ENCODE measurements at regions not wholly inside any gene's neighbourhood (a gene's known extent, or its start where the extent isn't known, plus 50 kb on each side); places are given as distances from the start of the nearest gene placed in this dataset.

DNA sequence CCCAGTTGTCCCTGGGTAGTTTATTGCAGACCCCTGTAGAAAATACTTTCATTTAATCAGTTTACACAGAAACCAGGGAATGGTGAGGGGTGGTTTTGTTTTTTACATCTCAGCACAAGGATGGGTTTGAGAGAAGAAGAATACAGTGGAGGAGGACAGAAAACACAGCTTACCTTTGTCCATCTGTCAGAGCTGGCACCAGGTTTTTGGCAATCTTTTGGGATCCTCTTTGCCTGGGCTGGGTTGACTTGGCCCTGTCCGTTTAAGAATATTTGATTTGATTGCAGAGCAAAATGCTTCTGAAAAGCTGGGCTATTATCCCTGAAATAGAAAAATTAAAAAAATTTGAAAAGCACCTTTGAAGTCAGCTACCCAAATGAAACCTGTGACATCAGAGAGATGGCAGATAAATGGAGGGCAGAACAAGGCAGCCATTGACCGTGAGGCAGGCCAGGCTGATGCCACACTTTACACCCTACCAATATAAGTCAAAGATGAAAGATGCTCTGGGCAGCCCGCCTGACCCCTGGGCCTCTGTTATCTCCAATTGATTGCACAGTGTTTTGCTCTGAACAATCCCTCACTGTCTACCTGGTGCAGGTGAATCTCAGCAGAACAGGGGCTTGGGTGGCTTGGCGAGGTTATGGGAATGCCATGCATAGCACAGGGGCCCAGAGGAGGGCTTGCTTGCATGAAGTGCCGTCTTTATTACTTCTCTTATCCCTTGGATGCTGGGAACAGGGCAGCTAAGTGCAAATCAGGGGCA lies 218.8 kb downstream of the LMX1A start:
- Histone ChIP-seq H2AFZ (no peak overlapping the region), H3K4me2 (ENCODE audit: low read length) (no peak overlapping the region), H3K27ac (no peak overlapping the region), H3K9ac (no peak overlapping the region), H3K79me2 (no peaks in the 10 kb centered on the region), H3K9me3 (ENCODE audit: control insufficient read depth, low read length) (no peaks in the 10 kb centered on the region), H3K4me1 (no peaks in the 10 kb centered on the region), H3K36me3 (ENCODE audit: control insufficient read depth, insufficient read depth, low read length) (no peaks in the 10 kb centered on the region), H3K4me3 (ENCODE audit: low read depth, low read length) (no peak overlapping the region), H3K27me3 (ENCODE audit: control insufficient read depth, insufficient read depth, low read length) (no peaks in the 10 kb centered on the region)
- TF ChIP-seq CTCF (IDR thresholded peaks at IDR 0.05): no peak

DNA sequence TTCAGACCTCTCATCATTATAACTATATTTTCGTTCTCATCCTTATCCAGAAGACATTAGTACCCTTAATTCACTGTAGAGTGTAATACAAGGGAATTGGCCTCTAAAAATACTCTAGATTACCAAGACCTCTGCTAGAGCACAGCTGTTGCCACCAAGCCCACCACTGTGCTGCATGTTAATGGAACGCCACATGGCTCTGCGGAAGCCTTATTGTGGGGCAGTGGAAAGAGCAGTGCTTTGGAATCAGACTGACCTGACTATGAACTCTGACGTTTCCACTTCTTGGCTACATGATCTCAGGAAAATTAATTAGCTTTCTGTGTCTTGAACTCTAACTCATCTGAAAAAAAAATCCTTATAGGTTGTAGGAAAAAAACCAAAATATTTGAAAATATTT lies 222.1 kb downstream of the LMX1A start:
- no peak for TF ChIP-seq CTCF (IDR thresholded peaks at IDR 0.05)
- no peaks in the 10 kb centered on the region for H3K27me3 ChIP-seq (ENCODE audit: control insufficient read depth, insufficient read depth, low read length)
- H3K9ac ChIP-seq: no peak overlapping the region

DNA sequence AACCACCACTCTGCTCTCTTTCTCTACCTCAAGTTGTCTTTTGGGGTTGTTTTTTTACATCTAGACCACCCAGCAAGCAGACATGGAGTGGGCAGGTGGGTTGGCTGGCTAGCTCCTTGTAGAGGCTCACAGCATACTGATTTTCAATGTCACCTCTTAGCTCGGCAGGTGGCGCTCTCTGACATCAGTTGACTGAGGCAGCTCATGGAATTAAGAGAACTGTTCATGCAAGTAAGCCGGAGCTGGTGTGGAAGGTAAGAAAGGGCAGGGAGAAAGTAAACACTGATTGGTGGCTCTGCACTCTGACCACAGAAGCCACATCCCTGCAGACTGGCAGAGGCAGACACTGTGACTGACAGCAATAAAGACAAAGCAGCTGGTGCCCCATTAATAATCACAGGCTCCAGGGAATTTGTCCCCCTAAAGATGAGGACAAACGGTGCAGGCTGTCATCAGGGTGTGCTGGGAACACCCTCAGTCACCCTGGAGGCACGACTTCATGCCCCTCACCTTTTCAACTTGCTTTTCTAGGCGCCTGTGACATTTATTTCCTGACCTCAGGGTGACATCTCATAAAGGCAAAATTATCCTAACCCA lies 226.8 kb downstream of the LMX1A start:
- no peaks in the 10 kb centered on the region for H3K4me1 ChIP-seq
- H3K4me3 ChIP-seq (ENCODE audit: low read depth, low read length): no peak overlapping the region
- no peaks in the 10 kb centered on the region for H3K36me3 ChIP-seq (ENCODE audit: control insufficient read depth, insufficient read depth, low read length)
- no peak overlapping the region for H3K27ac ChIP-seq
- H3K9me3 ChIP-seq (ENCODE audit: control insufficient read depth, low read length): no peaks in the 10 kb centered on the region
- peak; percentile 43 for TF ChIP-seq CTCF (IDR thresholded peaks at IDR 0.05)
- H3K27me3 ChIP-seq (ENCODE audit: control insufficient read depth, insufficient read depth, low read length): no peaks in the 10 kb centered on the region
- no peak overlapping the region for H3K4me2 ChIP-seq (ENCODE audit: low read length)
- H2AFZ ChIP-seq: no peak overlapping the region
- H3K79me2 ChIP-seq: no peaks in the 10 kb centered on the region
- no peak overlapping the region for H3K9ac ChIP-seq

More for the DNA sequence above, 222.1 kb downstream of the LMX1A start:
- Histone ChIP-seq H3K27ac (no peak overlapping the region), H3K36me3 (ENCODE audit: control insufficient read depth, insufficient read depth, low read length) (no peaks in the 10 kb centered on the region), H3K4me3 (ENCODE audit: low read depth, low read length) (no peak overlapping the region), H2AFZ (no peak overlapping the region), H3K9me3 (ENCODE audit: control insufficient read depth, low read length) (no peaks in the 10 kb centered on the region), H3K4me1 (no peaks in the 10 kb centered on the region), H3K4me2 (ENCODE audit: low read length) (no peak overlapping the region), H3K79me2 (no peaks in the 10 kb centered on the region)

DNA sequence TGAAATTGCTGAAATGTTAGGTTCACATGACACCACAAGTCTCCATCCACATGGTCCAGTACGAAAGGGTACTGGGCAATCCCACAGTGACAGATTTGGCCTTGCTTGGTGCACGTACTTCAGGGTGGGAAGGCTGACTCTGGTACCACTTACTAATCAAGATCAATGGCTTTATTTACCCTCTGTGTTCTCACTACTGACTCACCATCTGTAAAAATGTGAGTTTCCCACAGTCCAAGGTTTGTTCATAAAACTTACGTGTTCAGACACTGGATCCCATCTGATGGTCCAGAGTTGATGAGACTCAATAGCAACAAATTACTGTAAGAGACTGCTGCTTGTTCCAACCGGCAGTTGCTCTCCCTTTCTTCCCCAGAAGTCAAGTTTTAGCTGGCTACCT lies 231.7 kb downstream of the LMX1A start:
- Histone ChIP-seq H3K4me2 (ENCODE audit: low read length) (no peak overlapping the region), H3K36me3 (ENCODE audit: control insufficient read depth, insufficient read depth, low read length) (no peaks in the 10 kb centered on the region), H3K9ac (no peak overlapping the region), H3K27me3 (ENCODE audit: control insufficient read depth, insufficient read depth, low read length) (no peaks in the 10 kb centered on the region), H3K79me2 (no peaks in the 10 kb centered on the region), H2AFZ (no peak overlapping the region), H3K4me3 (ENCODE audit: low read depth, low read length) (no peak overlapping the region), H3K27ac (no peak overlapping the region), H3K4me1 (no peaks in the 10 kb centered on the region), H3K9me3 (ENCODE audit: control insufficient read depth, low read length) (no peaks in the 10 kb centered on the region)
- no peak for TF ChIP-seq CTCF (IDR thresholded peaks at IDR 0.05)

DNA sequence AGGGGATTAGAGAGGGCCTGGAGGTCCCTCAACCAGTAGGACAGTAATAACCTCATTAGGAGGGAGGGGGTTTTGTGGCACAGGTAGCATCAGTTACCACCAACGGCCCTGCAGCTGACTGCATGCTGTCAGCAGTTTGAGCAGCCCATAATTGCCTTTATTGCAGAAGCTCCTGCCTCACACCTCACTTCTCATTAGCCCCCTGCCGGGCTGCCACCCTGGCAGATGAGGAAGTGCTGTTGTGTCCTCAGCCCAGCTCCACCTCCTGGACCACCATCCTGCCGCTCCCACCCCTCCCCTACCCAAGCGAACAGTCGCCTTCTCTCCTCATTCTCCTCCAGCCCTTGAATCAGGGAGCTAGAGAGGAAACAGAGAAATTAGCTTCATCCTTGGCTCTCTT lies 237.4 kb downstream of the LMX1A start:
- Histone ChIP-seq H3K27ac (no peak overlapping the region), H3K79me2 (no peaks in the 10 kb centered on the region), H3K36me3 (ENCODE audit: control insufficient read depth, insufficient read depth, low read length) (no peaks in the 10 kb centered on the region), H3K4me2 (ENCODE audit: low read length) (no peak overlapping the region), H2AFZ (no peak overlapping the region), H3K9ac (no peak overlapping the region), H3K4me1 (no peaks in the 10 kb centered on the region), H3K9me3 (ENCODE audit: control insufficient read depth, low read length) (no peaks in the 10 kb centered on the region), H3K27me3 (ENCODE audit: control insufficient read depth, insufficient read depth, low read length) (no peaks in the 10 kb centered on the region), H3K4me3 (ENCODE audit: low read depth, low read length) (no peak overlapping the region)
- no peak for TF ChIP-seq CTCF (IDR thresholded peaks at IDR 0.05)
